ENCODE measurements at regions not wholly inside any gene's neighbourhood (a gene's known extent, or its start where the extent isn't known, plus 50 kb on each side); places are given as distances from the start of the nearest gene placed in this dataset.

DNA sequence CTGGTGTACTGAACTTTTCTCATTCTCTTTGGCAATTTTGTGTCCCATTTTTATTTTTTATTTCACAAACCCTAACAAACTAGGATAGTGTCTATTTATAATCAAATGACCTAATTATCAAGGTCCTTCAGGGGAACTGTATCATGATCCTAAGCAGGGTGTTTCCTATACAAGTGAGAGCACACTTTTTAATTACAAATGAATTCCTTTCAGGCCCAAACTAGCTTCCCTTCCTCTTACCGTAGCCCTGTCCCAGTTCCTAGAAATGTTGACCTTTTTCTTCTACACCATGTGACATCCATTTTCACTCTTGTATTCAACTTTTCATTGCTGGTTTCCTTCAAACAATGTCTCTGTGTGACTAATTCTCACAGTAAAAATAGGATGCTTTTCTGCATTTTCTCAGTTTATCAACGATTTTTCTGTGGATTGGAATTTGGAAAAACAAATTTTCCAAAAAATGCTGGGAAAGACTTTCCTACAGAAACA is 411.4 kb downstream of the CCDC91 start:
- DNase-seq = no peak

DNA sequence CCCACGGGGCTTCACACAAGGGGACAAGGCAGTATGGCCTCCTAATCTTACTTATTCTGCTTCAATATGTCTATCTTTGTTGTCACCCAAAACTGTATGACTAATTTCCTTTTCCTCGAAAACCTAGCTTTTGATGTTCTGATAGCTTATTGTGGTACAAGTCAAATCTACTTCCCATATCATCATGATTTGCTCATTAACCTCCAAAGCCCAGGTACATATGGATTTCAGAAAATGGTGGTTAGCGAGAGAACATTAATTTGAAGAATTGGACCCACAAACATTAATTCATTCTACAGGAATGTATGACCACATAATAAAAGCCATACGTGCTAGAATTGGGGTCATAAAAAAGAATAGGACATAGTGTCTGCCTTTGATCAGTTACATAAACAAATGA is 412.5 kb downstream of the CCDC91 start:
- DNase-seq = no peak

DNA sequence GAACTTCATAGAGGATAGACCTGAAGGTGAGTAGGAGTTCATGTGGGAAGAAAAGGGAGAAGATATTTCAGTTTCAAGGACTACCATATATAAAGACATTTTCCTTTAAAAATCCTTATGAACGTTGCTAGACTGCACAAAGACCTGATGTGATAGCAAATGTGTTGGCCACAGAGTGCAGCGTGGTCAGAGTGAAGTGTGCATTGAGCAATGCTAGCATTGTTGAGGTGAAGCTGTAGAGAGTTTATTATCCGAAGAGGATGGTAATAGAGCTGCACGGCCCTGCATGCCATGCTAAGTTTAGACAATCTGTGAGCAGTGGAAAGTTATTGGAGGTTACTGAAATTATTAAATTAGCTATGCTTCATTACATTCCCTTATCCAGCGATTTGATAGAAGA is 413.0 kb downstream of the CCDC91 start:
- DNase-seq = no peak

DNA sequence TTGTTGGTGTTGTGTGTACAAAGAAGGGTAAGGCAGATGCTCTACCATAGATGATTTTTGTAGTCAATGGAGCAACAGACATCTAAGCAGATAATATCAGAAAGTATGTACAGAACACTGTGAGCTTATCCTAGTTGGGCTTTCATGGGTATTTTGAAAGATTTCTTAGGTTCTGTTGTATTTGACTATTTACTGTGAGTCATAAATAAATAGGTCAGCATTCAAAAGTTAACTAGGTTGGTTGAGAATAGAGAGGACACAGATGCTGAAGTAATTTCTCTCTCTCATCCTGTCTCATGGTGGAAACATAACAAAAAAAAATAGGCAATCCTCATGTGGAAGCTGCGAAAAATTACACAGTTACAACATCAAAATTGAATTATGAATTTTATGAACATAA is 413.5 kb downstream of the CCDC91 start:
- no peak for DNase-seq

DNA sequence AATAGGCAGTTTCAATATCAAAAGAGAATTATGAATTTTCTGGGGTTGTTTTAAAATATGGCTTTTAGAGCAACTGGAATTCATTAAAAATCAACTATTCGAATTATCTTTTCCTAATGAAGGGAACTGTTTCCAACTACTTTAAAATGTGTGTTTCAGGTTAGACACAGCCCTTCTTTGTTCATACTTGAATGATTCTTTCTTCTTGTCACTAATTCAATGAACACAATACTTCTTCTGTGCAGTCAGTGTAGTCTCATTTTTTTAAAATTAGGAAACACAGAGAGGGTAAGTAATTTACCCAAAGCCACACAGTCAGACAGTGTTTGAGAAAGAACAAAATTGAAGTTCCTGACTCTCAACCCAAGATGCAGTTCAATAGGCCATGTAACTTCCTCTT is 414.0 kb downstream of the CCDC91 start:
- no peak for DNase-seq

DNA sequence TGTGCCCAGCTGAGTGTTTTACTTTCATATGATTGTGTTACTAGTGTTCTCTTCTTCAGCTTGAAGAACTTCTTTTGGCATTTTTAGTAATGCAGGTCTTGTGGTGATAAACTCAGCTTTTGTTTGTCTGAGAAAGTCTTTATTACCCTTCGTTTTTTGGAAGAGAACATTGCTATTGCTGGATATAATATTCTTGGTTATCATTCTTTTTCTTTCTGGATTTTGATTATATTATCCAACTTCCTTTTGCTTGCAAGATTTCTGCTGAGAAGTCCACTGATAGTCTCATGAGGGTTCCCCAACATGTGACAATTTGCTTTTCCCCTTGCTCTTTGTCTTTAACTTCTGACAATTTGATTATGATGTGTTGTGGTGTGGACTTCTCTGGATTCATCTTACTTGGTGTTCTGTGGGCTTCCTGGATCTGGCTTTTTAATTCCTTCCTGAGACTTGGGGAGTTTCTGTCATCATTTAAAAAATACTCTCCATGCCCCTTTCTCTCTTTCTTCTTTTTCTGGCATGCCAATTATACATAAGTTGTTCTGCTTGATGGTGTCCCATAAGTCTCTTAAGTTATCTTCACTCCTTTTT is 416.8 kb downstream of the CCDC91 start:
- no peak for DNase-seq

DNA sequence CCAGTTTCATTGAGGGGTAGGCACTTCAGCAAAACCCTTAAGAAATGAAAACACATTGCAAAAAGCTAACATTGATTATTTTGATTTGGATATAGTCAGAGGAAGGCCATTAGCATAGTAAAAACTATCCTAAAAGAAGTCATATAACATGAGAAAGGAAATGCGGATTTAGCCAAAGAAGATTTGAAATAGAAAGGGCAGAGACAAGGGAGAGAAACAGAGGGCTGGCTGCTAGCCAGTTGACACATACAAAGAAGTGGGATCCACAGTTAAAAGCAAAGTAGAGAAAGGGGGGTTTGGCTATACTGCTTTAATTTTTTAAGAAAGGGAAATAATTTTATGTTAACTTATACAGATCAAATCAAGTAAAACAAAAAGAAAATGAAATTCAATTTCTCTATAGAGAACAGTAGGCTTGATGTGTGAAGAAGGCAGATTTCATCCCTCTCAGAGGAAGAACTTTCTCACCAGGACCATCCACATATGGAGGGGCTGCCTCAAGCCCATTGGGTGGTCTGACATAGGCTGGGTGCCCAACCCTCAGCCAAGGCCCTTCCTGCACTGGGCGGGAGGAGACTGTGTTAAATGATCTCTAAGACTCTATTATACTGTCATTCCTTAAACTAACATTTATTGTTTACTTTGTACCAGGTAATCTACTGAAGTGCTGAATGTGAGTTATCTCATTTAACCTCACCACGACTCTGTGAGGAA is 420.3 kb downstream of the CCDC91 start:
- no peak for DNase-seq

DNA sequence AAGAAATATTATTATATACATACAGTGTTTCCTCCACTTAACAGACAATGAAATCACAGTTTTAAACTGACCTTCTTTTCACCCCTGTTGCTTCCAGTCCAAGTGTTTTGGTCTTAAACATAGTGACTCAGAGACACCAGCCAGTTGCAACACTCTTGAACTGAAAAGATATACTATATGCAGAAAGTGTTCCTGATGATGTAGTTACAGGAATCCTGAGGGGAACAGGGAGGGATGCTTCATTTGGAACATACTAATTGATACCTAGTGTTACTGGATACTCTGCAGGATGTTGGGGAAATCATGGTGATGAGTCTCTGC is 420.8 kb downstream of the CCDC91 start:
- DNase-seq = no peak

DNA sequence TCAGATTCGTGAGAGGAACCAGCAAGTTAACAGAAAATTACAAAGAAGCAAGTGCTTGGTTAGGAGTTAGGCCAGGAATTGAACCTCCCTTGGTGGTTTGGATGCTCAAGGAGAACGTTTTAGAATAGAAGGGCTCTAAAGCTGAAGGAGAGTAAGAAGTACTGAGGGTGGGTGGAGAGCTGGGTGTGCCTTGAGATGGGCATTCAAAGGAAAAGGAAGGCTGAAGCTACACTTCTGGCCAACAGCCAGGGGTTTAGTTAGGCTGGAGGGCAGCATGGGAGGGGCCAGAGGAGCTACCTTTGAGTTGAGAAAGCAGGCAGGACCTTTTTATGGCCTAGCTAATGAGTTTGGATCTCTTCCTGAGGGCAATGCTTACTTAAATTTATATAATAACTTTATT is 421.2 kb downstream of the CCDC91 start:
- no peak for DNase-seq

DNA sequence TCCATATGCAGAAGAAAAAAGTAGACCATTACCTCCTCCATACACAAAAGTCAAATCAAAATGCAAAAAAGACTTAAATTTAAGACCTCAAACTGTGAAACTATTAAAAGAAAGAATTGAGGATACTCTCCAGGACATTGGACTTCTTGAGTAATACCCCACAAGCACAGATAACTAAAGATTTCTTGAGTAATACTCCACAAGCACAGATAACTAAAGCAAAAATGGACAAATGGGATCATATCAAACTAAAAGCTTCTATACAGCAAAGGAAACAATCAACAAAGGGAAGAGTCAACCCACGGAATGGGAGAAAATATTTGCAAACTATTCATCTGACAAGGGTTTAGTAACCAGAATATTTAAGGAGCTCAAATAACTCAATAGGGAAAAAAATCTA is 427.9 kb downstream of the CCDC91 start:
- DNase-seq = no peak

DNA sequence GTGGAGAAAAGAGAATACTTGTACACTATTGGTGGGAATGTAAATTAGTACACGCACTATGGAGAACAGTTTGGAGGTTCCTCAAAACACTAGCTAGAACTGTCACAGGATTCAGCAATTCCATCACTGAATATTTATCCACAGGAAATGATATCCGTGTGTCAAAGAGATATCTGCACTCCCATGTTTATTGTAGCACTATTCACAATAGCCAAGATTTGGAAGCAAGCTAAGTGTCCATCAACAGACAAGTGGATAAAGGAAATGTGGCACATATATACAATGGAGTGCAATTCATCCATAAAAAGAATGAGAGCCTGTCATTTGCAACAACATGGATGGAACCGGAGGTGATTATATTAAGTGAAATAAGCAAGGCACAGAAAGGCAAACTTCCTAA is 428.5 kb downstream of the CCDC91 start:
- no peak for DNase-seq

DNA sequence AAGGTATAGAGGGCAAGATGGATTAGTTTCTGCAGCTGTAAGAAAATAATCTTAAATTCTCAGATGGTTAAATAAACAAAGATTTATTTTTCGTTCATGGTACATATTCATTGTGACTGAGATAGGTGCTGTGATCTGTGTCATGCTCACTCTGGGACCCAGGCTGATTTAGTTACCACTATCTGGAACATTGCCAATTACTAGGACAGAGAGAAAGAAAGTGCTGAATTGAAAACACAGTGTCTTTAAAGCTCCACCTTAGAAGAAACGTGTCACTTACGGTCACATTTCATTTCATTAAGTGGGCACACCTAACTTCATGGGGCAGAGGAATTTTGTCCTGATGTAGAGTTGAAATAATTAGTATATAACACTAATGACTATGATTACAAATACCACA is 430.0 kb downstream of the CCDC91 start:
- DNase-seq = no peak

DNA sequence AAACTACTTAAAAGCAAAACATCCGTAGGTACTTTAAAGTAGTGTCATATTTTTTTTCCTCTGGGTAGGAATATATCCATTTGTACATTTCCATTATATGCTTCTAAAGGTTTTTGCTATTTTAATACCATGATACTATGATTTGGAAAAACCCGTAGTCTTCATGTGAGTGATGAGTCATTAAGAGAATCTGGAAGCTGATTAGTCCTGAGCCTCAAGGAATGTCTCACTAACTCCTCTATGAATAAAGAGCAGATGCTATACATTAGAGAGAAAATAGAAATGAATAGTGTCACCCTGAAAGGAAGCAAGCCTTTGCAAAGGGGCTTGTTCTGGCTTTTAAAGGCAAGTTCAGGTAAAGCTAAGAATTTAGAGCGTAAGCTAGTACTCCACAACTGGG is 432.1 kb downstream of the CCDC91 start:
- no peak for DNase-seq

DNA sequence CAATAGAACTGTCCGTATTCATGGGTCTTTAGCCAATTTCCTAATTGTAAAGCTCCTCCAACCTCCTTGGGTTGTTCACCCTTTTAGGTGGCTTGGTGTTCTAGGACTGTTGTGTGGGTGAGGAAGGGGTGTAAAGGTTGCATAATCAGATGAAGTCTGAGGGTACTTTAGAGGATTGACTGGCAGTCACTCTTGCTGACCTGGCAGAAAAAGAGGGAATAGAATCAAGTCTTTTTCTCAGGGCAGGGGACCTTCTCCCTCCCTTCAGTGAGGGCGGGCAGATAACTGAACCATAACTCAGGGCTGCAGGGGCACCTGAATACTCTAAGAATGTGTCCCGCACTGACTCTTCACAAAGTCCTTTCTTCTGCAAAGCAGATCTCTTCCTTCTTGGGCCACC is 436.2 kb downstream of the CCDC91 start:
- no peak for DNase-seq

DNA sequence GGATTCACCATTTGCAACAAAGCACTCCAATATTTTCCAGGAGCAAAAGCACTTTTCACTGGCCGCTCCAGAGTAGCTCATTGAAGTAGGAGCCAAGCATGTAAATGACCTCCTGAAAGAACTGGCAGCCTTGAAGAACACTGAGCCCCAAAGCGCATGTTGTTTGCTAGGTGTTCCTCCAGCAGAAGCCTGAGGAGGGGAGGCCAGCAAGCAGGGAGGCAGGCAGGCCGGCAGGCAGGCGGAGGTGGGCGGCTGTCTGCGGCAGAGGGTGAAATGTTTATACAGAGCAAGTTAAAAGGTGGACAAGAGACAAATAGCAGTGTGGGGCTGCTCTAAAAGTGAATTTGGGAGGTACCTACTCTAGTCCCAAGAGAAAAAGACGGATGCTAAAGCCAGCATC is 439.4 kb downstream of the CCDC91 start:
- no peak for DNase-seq

DNA sequence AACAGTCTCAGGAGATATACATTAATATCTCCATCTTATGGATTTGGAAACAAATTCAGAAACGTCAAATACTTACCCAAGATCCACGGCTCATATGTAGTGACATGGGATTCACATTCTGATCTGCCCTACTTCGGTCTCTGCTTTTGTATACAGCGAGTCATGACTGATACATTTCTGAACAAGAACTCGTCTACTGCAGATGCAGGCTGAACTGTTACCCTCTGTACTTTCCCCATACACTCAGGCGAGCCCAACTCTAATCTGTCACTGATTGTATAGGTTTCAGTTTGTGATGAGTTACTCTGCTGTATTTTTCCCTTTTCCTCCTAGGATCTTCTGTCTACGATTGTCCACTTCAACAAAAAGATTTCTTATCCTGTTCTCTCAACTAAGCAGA is 441.6 kb downstream of the CCDC91 start:
- DNase-seq = no peak

DNA sequence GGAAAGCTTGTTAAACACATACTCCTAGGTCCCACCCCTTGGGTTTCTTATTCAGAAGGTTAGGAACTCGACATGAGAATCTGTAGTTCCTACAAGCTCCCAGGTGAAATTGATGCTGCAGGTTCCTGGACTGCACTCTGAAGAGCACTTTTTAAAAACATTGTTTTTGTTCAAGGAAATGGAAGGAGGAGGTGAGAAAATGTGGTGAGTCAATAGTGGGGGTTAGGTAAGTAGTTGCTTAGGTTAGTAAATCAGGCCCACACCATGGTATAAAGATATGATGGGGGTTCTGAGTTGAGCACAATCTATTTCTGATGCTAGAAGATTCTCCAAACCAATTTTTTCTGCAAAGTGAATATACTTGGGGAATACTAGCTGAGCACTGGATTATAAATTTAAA is 450.3 kb downstream of the CCDC91 start:
- no peak for DNase-seq

DNA sequence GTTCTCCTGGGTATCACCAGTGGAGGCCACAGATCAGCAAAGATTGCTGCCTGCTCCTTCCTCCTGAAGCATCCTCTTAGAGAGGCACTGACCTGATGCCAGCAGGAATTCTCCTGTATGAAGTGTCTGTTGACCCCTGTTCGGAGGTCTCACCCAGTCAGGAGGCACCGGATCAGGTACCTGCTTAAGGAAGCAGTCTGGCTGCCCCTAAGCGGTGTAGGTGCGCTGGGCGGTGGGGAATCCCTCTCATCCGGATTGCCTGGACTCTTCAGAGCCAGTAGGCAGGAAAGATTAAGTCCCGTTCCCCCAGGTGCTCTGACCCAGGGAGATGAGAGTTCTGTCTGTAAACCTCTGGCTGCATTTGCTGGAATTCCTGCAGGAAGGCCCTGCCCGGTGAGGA is 455.2 kb downstream of the CCDC91 start:
- DNase-seq = no peak

DNA sequence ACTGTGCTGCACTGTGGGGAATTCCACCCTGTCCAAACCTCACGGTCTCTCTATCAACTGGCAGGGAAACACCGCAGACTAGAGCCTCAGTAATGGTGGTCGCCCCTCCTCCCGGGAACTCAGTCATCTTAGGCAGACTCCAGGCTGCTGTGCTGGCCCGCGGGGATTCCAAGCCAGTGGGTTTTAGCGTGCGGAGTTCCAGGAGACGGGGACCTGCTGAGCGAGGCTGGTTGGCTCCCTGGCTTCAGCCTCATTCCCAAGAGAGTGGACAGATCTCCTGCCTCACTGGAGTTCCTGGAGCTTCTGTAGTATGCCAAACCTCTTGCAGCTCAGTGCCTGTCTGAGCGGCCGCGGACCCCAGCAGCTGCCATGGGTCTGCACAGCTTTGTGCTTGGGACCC is 455.6 kb downstream of the CCDC91 start:
- no peak for DNase-seq

DNA sequence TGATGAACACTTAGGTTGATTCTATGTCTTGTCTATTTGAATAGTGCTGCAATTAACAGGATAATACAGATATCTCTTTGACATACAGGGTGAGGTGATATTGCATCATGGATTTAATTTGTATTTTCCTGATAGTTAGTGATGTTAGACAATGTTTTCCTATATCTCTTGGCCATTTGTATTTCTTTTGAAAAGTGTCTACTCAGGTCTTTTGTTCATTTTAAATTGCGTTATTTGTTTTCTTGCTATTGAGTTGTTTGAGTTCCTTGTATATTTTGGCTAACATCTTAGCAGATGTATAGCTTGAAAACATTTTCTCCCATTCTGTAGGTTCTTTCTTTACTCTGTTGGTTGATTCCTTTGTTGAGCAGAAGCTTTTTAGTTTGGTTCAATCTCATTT is 460.6 kb downstream of the CCDC91 start:
- no peak for DNase-seq

DNA sequence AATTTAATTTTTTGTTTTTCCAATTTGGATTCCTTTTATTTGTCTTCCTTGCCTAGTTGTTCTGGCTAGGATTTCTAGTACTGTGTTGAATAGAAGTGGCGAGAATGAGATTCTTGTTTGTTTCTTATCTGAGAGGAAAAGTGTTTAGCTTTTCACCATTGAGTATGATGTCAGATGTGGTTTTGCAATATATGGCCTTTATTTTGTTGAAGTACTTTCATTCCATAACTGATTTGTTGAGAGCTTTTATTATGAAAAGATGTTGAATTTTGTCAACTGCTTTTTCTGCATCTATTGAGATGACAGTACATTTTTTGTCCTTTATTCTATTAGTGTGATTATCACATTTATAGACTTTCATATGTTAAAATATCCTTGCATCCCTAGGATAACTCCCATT is 462.0 kb downstream of the CCDC91 start:
- no peak for DNase-seq

DNA sequence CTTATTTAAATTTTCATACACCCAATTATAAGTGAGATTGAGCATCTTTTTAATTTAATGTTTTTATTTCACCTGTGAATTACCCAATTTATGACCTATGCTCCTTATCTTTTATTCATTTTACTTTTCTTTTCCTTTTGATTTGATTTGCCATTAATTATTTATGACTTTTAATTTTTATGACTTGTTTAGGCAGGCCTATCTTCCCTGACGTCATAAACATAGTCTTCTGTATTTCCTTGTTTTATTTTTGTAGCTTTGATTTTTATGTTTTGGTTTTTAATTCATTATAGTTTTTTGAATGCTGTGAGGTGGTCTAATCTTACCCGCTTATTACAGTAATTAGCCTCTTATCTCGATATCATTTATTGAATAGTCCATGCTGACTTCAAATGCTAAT is 467.1 kb upstream of the FAR2 start:
- no peak for DNase-seq

DNA sequence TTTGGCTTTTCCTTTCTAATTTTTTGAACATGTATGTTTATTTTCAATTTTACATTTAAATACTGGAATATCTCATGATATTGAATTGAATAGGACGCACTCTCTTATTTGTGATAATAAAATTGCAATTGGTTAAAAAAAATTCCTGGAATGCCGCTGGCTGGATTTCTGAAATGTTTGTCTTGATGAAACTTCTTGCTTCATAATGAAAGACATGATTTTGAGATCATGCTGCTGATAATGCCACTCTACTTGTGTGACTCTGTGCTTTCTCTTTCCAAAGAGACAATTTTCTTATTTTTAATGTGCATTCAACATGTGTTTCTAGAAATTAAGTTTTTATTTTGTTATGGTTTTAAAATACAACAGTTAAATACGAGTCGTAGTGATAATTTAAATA is 465.7 kb upstream of the FAR2 start:
- DNase-seq = no peak

DNA sequence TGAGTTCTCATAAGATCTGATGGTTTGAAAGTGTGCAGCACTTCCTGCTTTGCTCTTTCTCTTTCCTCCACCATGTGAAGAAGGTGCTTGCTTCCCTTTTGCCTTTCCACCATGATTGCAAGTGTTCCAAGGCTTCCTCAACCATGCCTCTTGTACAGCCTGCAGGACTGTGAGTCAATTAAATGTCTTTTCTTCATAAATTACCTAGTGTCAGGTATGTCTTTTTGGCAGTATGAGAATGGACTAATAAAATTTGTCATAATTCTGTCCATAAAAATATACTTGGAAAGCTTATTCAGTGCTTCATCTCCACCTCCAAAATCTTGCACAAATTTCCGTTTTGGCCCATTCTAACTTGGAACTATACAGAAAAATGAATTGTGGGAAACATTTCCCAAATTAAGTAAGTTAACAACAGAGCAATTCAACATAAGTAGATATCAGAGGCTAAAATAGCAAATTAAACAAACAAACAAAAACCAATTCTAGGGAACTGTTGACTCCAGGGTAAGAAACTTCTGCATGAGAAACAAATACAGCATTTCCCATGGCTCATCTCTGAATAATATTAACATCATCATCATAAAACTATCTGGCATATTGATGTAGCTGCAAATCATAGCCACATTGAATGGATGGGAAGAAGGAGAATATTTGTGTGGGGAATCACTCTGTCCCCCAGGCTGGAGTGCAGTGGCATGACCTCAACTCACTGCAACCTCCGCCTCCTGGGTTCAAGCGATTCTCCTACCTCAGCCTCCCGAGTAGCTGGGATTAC is 459.5 kb upstream of the FAR2 start:
- no peak for DNase-seq
